IgD-negative memory B cell (primary cell): ENCODE measurements at regions not wholly inside any gene's neighbourhood (a gene's known extent, or its start where the extent isn't known, plus 50 kb on each side); places are given as distances from the start of the nearest gene placed in this dataset.

Experiments used
- H3K27ac Mint-ChIP-seq, 3 donors: one replicate each; pipeline ENCODE4 v1.8.0; 2020 to 2022; ENCODE audit warnings: mild to moderate bottlenecking in 3 of 3, mixed read lengths in 3 of 3, moderate library complexity in 1 of 3
- H3K27me3 Mint-ChIP-seq: one replicate; pipeline ENCODE4 v1.8.0; 2021; ENCODE audit warnings: mixed read lengths
- H3K36me3 Mint-ChIP-seq: one replicate; pipeline ENCODE4 v1.8.0; 2020; ENCODE audit warnings: mild to moderate bottlenecking, mixed read lengths
- H3K4me1 Mint-ChIP-seq, 3 donors: one replicate each; pipeline ENCODE4 v1.8.0; 2020 to 2022; ENCODE audit warnings: mixed read lengths in 3 of 3, mild to moderate bottlenecking in 1 of 3
- H3K4me3 Mint-ChIP-seq, 4 donors: one replicate each; pipeline ENCODE4 v1.8.0; 2020 to 2022; ENCODE audit warnings: mild to moderate bottlenecking in 4 of 4, mixed read lengths in 4 of 4, moderate library complexity in 3 of 4
- H3K9me3 Mint-ChIP-seq, 3 donors: one replicate each; pipeline ENCODE4 v1.8.0; 2020 to 2021; ENCODE audit warnings: mixed read lengths in 3 of 3, mild to moderate bottlenecking in 1 of 3

GRCh38 chr9:78605041-78606000 is 308.4 kb downstream of the PSAT1 start:
- H3K36me3 Mint-ChIP-seq: no peaks in the 10 kb centered on the region
- no peaks in the 10 kb centered on the region for H3K27me3 Mint-ChIP-seq
- no peak overlapping the region for H3K4me3 Mint-ChIP-seq
- peaks cover 0 to 3% (median 2%) of the 10 kb centered on the region in 3 donors for H3K9me3 Mint-ChIP-seq
- peaks cover 0 to 2% (median 0%) of the 10 kb centered on the region in 3 donors for H3K4me1 Mint-ChIP-seq
- no peak overlapping the region for H3K27ac Mint-ChIP-seq

GRCh38 chr9:78606001-78606379 is 309.1 kb downstream of the PSAT1 start:
- H3K36me3 Mint-ChIP-seq: no peaks in the 10 kb centered on the region
- H3K4me3 Mint-ChIP-seq: no peak overlapping the region
- no peaks in the 10 kb centered on the region for H3K27me3 Mint-ChIP-seq
- no peak overlapping the region for H3K27ac Mint-ChIP-seq
- H3K4me1 Mint-ChIP-seq: peaks cover 0 to 2% (median 0%) of the 10 kb centered on the region in 3 donors
- H3K9me3 Mint-ChIP-seq: peaks cover 0 to 3% (median 2%) of the 10 kb centered on the region in 3 donors

DNA sequence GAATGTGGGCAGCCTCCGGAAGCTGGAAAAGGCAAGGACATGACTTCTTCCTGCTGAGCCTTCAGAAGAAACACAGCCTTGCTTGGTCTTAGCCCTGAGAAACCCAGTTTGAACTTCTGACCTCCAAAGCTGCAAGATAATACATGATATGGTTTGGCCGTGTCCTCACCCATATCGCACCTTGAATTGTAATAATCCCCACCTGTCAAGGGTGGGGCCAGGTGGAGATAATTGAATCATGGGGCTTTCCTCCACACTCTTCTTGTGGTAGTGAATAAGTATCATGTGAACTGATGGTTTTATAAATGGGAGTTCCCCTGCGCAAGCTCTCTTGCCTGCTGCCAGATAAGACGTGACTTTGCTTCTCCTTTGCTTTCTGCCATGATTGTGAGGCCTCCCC is 310.9 kb downstream of the PSAT1 start:
- Mint-ChIP-seq H3K27me3 (no peaks in the 10 kb centered on the region), H3K36me3 (no peaks in the 10 kb centered on the region), H3K4me1 (no peaks in the 10 kb centered on the region), H3K4me3 (no peak overlapping the region), H3K9me3 (peaks cover 0 to 3% (median 2%) of the 10 kb centered on the region in 3 donors), H3K27ac (no peak overlapping the region)

GRCh38 chr9:78609450-78609849 is 312.5 kb downstream of the PSAT1 start:
- no peaks in the 10 kb centered on the region for H3K27me3 Mint-ChIP-seq
- H3K4me3 Mint-ChIP-seq: peak overlapping the region in 1 of 4 donors; percentile 5
- no peak overlapping the region for H3K27ac Mint-ChIP-seq
- no peaks in the 10 kb centered on the region for H3K4me1 Mint-ChIP-seq
- H3K9me3 Mint-ChIP-seq: peaks cover 0 to 3% (median 2%) of the 10 kb centered on the region in 3 donors
- H3K36me3 Mint-ChIP-seq: no peaks in the 10 kb centered on the region

DNA sequence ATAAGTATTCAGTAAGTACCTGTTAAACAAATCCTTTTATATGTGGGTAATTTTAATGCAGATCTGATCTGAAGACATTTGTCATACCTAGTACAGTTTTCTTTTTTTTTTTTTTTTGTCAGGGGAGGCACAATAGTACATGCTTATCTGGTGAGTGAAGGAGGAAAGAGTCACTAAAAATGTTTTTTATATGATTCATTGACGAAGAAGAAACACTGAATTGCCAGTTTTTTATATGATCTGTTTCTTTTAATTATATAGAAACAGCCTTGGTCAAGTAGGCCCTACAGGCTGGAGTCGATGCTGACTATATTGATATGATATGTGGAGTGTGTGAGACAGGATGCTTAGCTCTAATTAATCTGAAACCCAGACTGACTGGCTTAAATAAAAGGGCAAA is 315.2 kb downstream of the PSAT1 start:
- Mint-ChIP-seq H3K27ac (no peak overlapping the region), H3K4me3 (no peak overlapping the region), H3K9me3 (peaks cover 0 to 3% (median 2%) of the 10 kb centered on the region in 3 donors), H3K36me3 (no peaks in the 10 kb centered on the region), H3K4me1 (no peaks in the 10 kb centered on the region), H3K27me3 (no peaks in the 10 kb centered on the region)

DNA sequence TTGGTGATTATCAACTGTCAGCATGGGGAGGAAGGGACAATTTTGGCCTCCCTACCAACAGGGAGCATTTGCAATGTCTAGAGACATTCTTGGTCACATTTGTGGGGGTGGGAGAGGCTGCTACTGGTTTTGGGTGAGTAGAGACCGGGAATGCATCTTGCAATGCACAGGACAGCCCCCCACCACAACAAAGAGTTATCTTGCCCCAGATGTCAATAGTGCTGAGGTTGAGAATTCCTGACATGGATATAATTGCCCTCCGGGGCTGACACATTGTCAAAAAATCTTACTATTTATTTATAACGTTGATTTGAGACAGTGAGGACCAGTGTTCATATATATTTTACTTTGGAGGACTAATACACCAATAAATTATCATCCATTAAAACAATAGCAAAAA is 316.1 kb downstream of the PSAT1 start:
- Mint-ChIP-seq H3K4me1 (no peaks in the 10 kb centered on the region), H3K27ac (no peak overlapping the region), H3K9me3 (no peaks in the 10 kb centered on the region), H3K27me3 (peaks cover 2% of the 10 kb centered on the region), H3K4me3 (no peak overlapping the region), H3K36me3 (no peaks in the 10 kb centered on the region)

- Mint-ChIP-seq H3K27ac (no peak overlapping the region), H3K4me1 (no peaks in the 10 kb centered on the region), H3K9me3 (no peaks in the 10 kb centered on the region), H3K27me3 (peaks cover 2% of the 10 kb centered on the region), H3K4me3 (no peak overlapping the region), H3K36me3 (no peaks in the 10 kb centered on the region)
Measured at GRCh38 chr9:78614892-78615291, 318.0 kb downstream of the PSAT1 start.

GRCh38 chr9:78615372-78615771 is 318.4 kb downstream of the PSAT1 start:
- no peak overlapping the region for H3K27ac Mint-ChIP-seq
- no peak overlapping the region for H3K4me3 Mint-ChIP-seq
- H3K4me1 Mint-ChIP-seq: no peaks in the 10 kb centered on the region
- H3K36me3 Mint-ChIP-seq: no peaks in the 10 kb centered on the region
- no peaks in the 10 kb centered on the region for H3K9me3 Mint-ChIP-seq
- H3K27me3 Mint-ChIP-seq: peaks cover 2% of the 10 kb centered on the region

GRCh38 chr9:78618735-78619134 is 321.8 kb downstream of the PSAT1 start:
- H3K36me3 Mint-ChIP-seq: no peaks in the 10 kb centered on the region
- H3K4me1 Mint-ChIP-seq: no peaks in the 10 kb centered on the region
- peaks cover 2% of the 10 kb centered on the region for H3K27me3 Mint-ChIP-seq

DNA sequence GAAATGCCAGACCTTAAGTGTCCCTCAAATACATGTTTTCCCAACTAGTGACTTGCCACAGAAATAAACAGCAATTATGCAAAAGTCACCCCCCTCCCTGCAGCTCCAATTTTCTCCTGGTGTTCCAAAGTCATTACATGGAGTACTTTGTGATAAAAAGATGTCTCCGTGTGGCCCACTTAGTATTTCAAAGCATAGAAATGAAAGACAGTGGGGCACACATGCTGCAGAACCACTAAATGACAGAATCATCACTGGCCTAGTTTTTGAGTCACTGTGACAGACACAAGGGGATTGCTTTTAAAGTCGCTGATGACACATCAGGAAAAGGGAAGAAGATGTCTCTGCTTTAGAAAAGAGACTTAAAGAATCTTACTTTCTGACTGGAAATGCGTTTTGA is 323.4 kb downstream of the PSAT1 start:
- H3K27ac Mint-ChIP-seq: no peak overlapping the region
- H3K9me3 Mint-ChIP-seq: peaks cover 0 to 2% (median 0%) of the 10 kb centered on the region in 3 donors
- no peaks in the 10 kb centered on the region for H3K4me1 Mint-ChIP-seq
- H3K27me3 Mint-ChIP-seq: peaks cover 2% of the 10 kb centered on the region
- no peak overlapping the region for H3K4me3 Mint-ChIP-seq
- H3K36me3 Mint-ChIP-seq: no peaks in the 10 kb centered on the region

More at GRCh38 chr9:78618735-78619134, 321.8 kb downstream of the PSAT1 start:
- Mint-ChIP-seq H3K27ac (no peak overlapping the region), H3K9me3 (peaks cover 0 to 2% (median 0%) of the 10 kb centered on the region in 3 donors), H3K4me3 (no peak overlapping the region)

DNA sequence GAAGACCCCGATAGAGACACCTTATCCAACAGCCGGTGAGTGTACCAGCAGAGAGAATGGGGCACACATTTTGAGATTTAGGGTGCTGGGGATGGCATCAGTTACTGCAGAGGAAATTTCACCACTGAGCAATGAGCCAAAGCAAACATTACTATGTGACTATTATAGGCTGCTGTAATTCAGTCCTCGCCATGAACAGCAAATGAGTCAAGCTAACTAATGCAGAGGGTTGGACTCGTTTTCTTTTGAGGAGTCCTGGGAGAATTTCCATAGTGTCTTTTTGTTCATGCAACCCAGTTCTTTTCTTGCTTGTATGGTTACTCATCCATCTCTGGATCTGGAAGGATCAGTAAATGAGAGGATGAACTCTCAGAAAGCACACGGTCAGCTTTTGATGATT is 323.8 kb downstream of the PSAT1 start:
- Mint-ChIP-seq H3K36me3 (no peaks in the 10 kb centered on the region), H3K9me3 (peaks cover 0 to 2% (median 0%) of the 10 kb centered on the region in 3 donors), H3K27ac (no peak overlapping the region), H3K4me3 (no peak overlapping the region), H3K27me3 (peaks cover 2% of the 10 kb centered on the region), H3K4me1 (no peaks in the 10 kb centered on the region)

- Mint-ChIP-seq H3K9me3 (peaks cover 0 to 2% (median 0%) of the 10 kb centered on the region in 3 donors), H3K36me3 (no peaks in the 10 kb centered on the region)
Measured at GRCh38 chr9:78622126-78622525, 325.2 kb downstream of the PSAT1 start.

GRCh38 chr9:78626971-78627370 is 330.0 kb downstream of the PSAT1 start:
- H3K9me3 Mint-ChIP-seq: peaks cover 0 to 2% (median 0%) of the 10 kb centered on the region in 3 donors
- no peaks in the 10 kb centered on the region for H3K36me3 Mint-ChIP-seq
- H3K27ac Mint-ChIP-seq: no peak overlapping the region
- no peaks in the 10 kb centered on the region for H3K27me3 Mint-ChIP-seq
- no peak overlapping the region for H3K4me3 Mint-ChIP-seq
- H3K4me1 Mint-ChIP-seq: peaks cover 3 to 13% (median 9%) of the 10 kb centered on the region in 3 donors

More at GRCh38 chr9:78622126-78622525, 325.2 kb downstream of the PSAT1 start:
- Mint-ChIP-seq H3K27ac (no peak overlapping the region), H3K4me1 (no peaks in the 10 kb centered on the region), H3K27me3 (peaks cover 2% of the 10 kb centered on the region), H3K4me3 (no peak overlapping the region)

GRCh38 chr9:78630966-78631365 is 334.0 kb downstream of the PSAT1 start:
- H3K4me3 Mint-ChIP-seq: peak overlapping the region in 3 of 4 donors; percentile 42 to 81 (median 77)
- H3K27me3 Mint-ChIP-seq: peaks cover 2% of the 10 kb centered on the region
- H3K4me1 Mint-ChIP-seq: peaks cover 3 to 19% (median 14%) of the 10 kb centered on the region in 3 donors
- peaks cover 0 to 4% (median 0%) of the 10 kb centered on the region in 3 donors for H3K9me3 Mint-ChIP-seq
- no peaks in the 10 kb centered on the region for H3K36me3 Mint-ChIP-seq
- no peak overlapping the region for H3K27ac Mint-ChIP-seq

DNA sequence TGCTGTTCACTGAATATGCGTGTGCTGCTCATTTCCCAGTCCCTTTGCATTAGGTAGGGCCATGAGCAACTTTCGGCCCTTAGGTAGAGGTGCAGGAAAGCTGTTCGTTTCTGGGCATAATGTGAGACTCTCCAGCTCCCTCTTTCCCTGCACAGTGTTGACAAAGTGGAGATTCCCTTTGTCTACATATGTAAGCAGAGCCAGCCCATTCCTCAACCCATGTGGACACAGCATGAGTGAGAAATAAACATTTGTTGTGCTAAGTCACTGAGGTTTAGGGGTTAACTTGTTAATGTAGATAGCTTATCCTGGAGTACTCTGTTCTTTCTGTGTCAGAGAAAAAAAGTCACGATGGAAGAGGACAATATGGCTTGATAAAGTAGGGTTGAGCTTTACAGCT is 343.8 kb downstream of the PSAT1 start:
- H3K27me3 Mint-ChIP-seq: no peaks in the 10 kb centered on the region
- no peak overlapping the region for H3K27ac Mint-ChIP-seq
- H3K36me3 Mint-ChIP-seq: no peaks in the 10 kb centered on the region
- H3K4me3 Mint-ChIP-seq: no peak overlapping the region
- peaks cover 0 to 2% (median 2%) of the 10 kb centered on the region in 3 donors for H3K9me3 Mint-ChIP-seq
- H3K4me1 Mint-ChIP-seq: peaks cover 0 to 3% (median 0%) of the 10 kb centered on the region in 3 donors

GRCh38 chr9:78644359-78644758 is 347.4 kb downstream of the PSAT1 start:
- no peaks in the 10 kb centered on the region for H3K27me3 Mint-ChIP-seq
- H3K4me3 Mint-ChIP-seq: no peak overlapping the region
- no peaks in the 10 kb centered on the region for H3K36me3 Mint-ChIP-seq
- H3K9me3 Mint-ChIP-seq: peaks cover 3 to 9% (median 8%) of the 10 kb centered on the region in 3 donors
- no peak overlapping the region for H3K27ac Mint-ChIP-seq
- no peaks in the 10 kb centered on the region for H3K4me1 Mint-ChIP-seq
